GM18519 (cell line): ENCODE measurements at regions not wholly inside any gene's neighbourhood (a gene's known extent, or its start where the extent isn't known, plus 50 kb on each side); places are given as distances from the start of the nearest gene placed in this dataset.
"Not testable (repeated sequence)": the region's sequence is repeated elsewhere in the genome, so short reads cannot be mapped to it uniquely, and the experiment has no call there.

ENCODE experiments used
- ATAC-seq: cut with Tn5 transposase; IDR thresholded peaks from one replicate; pipeline ENCODE4 v1.9.1; 2021; ENCODE audit warnings: mild to moderate bottlenecking, moderate library complexity; ENCODE audit not compliant: unreplicated experiment, low FRiP score

DNA sequence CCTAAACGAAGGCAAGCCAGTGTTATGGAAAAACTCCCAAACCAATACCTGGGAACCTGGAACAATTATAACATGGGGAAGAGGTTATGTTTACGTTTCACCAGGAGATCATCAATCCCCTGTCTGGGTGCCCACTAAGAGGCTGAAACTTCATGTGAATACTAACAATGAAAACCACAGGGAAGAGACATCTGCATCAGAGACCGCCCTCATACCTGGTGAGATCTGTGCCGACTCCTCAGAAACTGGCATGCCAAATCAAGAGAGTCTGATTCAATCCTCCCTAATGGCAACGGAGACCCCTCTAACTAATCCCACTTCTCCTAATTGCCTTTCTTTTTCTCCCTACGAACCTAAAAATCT is 163.2 kb downstream of the IER5 start:
- ATAC-seq, result no peak

DNA sequence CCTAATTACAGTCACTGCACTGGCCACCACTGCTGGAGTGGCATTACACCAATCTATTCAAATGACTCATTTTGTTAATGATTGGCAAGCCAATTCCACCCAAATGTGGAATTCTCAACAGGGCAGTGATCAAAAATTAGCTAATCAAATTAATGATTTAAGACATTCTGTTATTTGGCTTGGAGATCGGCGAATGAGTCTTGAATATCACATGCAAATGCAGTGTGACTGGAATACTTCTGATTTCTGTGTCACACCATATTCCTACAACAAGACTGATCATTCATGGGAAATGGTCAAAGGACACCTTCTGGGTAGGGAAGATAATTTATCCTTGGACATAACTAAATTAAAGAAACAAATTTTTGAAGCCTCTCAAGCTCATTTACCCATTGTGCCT is 165.1 kb downstream of the IER5 start:
- ATAC-seq, result not testable (repeated sequence)

- no peak for ATAC-seq
These were observed 166.9 kb downstream of the IER5 start for GRCh38 chr1:181255270-181255929.

DNA sequence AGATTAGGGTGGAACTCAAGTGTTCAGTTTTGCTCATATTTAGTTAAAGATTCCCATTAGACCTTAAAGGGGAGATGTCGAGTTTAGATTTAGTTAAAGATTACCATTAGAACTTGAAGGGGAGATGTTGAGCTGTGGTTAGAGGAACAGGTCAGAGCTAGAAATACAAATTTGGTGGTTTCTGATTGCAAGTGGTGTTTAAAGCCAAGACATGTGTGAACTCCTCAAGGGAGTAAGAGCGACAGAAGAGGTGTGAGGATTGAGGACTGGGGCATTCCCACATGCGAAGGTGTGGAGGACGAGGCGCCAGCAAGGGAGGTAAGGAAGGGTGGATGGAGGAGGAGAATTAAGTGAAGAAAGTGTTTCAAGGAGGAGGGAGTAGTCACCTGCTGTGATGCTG is 168.6 kb downstream of the IER5 start:
- ATAC-seq, result no peak

- no peak for ATAC-seq
These were observed 170.7 kb downstream of the IER5 start for GRCh38 chr1:181259026-181259745.

DNA sequence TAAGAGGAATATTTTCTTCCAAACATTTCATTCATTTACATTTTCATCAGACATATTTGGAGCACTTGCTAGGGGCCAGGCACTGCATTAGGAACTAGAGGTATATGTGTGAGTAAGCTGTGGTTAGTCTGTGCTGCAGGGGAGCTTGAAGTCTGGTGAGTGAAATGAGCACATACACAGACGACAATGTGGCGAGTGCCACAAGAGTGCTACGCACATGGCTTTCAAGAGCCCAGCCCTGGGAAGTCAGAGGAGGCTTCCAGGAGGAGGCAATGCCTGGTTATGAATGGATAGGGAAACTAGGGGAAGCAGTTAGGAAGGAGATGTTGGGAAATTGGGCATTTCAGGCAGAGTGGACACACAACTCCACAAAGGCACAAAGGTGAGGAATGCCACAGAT is 171.8 kb downstream of the IER5 start:
- no peak for ATAC-seq

- ATAC-seq, result no peak
These were observed 172.5 kb downstream of the IER5 start for GRCh38 chr1:181260994-181261393.

GRCh38 chr1:181262069-181262468 is 173.6 kb downstream of the IER5 start:
- ATAC-seq, result no peak

- no peak for ATAC-seq
These were observed 174.9 kb downstream of the IER5 start for GRCh38 chr1:181263444-181263843.

GRCh38 chr1:181264821-181265220 is 176.3 kb downstream of the IER5 start:
- ATAC-seq, result no peak

- no peak for ATAC-seq
These were observed 196.5 kb downstream of the IER5 start for GRCh38 chr1:181284978-181285377.

GRCh38 chr1:181295217-181295616 is 188.1 kb upstream of the CACNA1E start:
- no peak for ATAC-seq

DNA sequence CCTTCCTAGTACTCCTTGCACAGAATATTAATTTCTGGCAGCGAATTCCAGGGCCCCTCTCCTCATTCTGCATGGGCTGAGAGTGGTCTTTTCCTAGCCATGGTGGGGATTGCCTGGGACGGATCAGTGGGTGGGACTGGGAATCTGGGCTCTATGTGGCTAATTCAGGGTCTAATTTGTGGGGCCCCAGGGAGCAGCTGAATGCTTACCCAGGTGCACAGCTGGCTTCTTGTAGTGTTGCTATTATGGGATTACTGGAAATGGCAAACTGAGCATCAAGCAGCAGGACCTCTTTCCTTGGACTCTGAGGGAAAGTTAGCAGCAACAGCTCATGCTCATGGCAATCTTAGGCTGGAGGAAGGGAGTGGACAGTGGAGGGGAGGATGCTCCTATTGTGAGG is 187.1 kb upstream of the CACNA1E start:
- ATAC-seq, result no peak

GRCh38 chr1:181308098-181308497 is 175.2 kb upstream of the CACNA1E start:
- no peak for ATAC-seq

DNA sequence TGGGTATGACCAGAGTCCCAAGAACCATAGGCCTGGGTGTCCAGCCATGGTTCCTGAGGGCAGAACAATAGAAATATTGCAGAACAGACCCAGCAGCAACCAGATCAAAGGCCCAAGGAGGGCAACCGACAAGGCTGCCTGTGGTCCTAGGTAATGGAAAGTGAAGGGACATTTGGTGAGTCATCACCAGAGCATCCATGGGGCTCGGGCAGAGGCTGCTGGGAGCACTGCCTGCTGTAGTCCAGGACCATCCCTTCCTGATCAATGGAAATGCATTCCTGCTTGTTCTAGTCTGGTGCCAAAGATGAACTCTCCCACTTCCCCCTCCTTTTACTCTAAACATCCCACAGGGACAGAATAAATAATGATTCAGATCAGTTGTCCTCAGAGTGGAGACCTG is 172.8 kb upstream of the CACNA1E start:
- ATAC-seq, result no peak

GRCh38 chr1:181312946-181313345 is 170.4 kb upstream of the CACNA1E start:
- no peak for ATAC-seq

DNA sequence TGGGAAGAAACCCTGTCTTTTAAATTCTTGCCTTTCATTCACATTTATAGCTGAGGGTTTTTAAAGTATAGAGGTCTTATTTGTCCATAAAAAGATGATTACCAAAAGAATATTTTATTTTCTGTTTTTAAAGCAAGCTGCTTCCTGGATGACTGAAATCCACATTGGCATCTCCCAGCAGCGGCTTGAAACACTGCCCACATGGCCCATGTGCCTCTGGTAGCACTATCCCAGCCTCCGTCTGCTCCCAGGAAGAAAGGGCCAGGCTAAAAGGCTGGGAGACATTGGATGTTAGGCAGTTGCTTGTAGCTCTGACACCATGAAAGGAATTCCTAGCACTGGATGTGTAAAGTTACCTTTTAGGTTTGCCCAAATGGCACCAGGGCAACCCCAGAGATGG is 169.9 kb upstream of the CACNA1E start:
- ATAC-seq, result no peak

DNA sequence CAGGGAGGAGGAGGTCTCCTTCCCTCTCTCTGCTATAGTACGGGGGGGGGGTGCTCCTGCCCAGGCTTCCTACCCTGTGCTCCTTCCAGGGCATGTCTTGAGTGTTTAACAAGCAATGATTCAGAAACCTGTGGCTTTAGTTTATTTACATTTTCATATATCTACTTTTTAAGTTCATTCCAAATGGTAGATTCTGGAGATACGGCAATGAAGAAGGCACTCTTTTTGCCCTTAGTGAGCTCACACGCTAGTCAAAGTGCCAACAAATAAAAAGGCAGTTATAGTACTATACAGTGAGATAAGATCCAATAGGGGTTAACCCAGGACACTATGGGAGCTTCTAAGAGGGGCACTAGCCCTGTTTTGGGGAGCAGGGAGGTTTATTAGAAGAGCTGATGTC is 169.3 kb upstream of the CACNA1E start:
- ATAC-seq, result no peak

- ATAC-seq, result no peak
These were observed 168.4 kb upstream of the CACNA1E start for GRCh38 chr1:181314959-181315358.

GRCh38 chr1:181317261-181317930 is 165.9 kb upstream of the CACNA1E start:
- ATAC-seq, result no peak

DNA sequence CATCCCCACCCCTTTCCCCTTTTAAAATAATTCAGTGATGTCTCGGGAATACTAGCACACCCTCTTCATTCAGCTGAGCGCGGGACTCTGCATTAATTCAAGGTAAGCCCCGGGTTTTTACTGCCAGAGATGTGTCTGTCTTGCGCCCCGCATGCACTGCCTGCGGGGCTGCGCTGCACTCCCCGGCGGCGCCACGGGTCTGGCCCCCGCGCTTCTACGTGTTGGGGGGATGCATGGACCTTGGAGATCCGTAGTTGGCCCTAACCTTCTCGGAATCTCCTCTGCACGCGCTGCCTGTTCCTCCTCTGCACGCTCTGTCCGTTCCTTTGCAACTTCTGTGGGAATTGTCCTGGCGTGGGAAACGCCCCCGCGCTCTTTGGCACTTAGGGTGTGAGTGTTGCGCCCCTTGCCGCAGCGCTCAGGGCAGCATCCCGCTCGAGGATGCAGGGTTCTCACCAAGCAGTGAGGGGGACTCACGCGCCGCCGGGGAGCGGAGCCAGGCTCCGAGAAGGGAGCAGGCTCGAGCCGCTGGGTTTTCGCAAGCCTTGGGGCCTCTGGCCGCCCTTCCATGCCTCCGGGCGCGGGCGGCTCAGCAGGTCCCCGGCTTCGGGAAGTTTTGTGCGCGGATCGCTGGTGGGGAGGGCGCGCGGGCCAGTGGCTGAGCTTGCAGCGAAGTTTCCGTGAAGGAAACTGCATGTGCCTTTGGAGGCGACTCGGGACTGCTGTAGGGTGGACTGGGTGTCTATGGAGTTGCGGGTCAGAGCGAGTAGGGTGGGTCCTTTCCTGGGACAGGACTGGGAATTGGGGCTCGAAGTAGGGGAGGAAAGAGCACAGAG is 165.1 kb upstream of the CACNA1E start:
- no peak for ATAC-seq
